ENCODE measurements at regions not wholly inside any gene's neighbourhood (a gene's known extent, or its start where the extent isn't known, plus 50 kb on each side); places are given as distances from the start of the nearest gene placed in this dataset.

DNA sequence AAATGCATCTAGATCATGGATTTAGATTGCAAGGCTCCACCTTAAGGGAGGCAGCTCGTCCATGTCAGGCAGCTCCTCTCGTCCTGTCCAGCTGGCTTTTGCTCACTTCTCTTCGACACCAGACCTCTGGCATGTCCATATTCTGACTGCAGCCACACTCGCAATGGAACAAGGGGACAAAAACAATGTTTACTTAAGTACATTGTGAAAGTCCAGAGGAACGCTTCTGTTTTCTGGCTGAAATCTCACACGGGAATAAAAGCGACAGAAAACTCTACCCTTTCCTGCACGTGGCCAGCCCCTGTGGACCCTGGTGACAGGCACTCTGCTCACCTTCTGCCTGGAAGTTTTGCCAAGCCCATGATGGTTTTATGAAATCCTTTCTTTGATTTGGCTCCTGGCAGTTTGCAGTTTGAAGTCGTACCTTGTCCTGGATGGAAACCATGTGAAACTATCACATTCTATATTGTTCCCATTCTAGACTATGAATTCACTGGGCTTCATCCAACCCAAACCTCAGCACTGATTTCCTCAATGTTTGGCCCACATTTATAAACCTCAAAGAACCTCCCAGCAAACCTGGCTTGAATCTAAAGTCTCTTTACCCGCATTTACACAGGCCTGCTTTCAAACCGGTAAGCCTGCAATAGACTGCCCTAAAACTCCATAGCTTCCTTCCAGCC lies 134.3 kb upstream of the PIEZO2 start:
- Histone ChIP-seq H3K4me1 (no peaks in the 10 kb centered on the region), H3K4me3 (no peak overlapping the region), H3K27ac (no peak overlapping the region), H3K9me3 (no peaks in the 10 kb centered on the region), H3K36me3 (no peaks in the 10 kb centered on the region), H3K27me3 (no peaks in the 10 kb centered on the region)
- no peak for TF ChIP-seq POLR2A (IDR thresholded peaks at IDR 0.05)
- no peak for DNase-seq

DNA sequence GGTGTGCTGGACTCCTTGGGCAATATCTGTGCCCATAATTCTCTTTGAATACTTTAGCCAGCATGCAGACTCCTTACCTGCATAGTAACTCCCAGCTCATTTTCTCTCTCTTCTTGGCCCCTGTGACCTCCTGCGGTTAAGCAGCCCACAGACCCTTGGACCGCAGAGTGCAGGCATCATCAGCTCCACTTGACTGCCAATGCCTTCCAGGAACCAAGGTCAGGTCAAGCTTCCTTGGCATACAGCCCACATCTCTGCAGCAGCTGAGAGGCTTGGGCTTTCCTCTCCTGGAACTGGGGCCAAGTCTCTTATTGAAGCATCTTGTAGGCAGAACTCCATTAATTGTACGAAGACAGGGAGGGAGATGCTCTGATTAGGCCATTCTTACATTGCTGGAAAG lies 130.1 kb upstream of the PIEZO2 start:
- no peaks in the 10 kb centered on the region for H3K27me3 ChIP-seq
- TF ChIP-seq, protein P1, sequence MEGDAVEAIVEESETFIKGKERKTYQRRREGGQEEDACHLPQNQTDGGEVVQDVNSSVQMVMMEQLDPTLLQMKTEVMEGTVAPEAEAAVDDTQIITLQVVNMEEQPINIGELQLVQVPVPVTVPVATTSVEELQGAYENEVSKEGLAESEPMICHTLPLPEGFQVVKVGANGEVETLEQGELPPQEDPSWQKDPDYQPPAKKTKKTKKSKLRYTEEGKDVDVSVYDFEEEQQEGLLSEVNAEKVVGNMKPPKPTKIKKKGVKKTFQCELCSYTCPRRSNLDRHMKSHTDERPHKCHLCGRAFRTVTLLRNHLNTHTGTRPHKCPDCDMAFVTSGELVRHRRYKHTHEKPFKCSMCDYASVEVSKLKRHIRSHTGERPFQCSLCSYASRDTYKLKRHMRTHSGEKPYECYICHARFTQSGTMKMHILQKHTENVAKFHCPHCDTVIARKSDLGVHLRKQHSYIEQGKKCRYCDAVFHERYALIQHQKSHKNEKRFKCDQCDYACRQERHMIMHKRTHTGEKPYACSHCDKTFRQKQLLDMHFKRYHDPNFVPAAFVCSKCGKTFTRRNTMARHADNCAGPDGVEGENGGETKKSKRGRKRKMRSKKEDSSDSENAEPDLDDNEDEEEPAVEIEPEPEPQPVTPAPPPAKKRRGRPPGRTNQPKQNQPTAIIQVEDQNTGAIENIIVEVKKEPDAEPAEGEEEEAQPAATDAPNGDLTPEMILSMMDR (IDR thresholded peaks at IDR 0.05), result no peak
- DNase-seq, result no peak

DNA sequence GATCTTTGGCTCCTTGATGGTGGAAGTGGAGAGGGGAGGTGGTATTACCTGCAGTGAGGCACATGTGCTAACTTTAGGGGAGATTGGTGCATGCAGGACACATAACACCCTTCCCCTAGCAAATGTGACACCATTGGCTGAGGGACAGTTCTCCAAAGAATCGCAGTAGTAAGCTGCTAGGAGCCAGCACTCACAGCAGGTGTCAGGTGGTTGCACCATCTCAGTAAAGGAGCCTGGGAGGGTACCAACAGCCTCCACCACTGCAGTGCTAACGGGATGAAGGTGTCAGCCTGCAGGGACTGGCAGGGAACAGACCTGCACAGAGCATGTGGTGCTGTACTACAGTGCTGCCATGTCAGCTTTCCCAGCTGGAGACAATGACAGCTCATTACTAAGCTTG lies 127.3 kb upstream of the PIEZO2 start:
- no peak for TF ChIP-seq POLR2A (IDR thresholded peaks at IDR 0.05)
- TF ChIP-seq, protein P1 (IDR thresholded peaks at IDR 0.05), result no peak
- Histone ChIP-seq H3K36me3 (no peaks in the 10 kb centered on the region), H3K4me1 (no peaks in the 10 kb centered on the region), H3K27ac (no peak overlapping the region), H3K4me3 (no peak overlapping the region), H3K9me3 (no peaks in the 10 kb centered on the region), H3K27me3 (no peaks in the 10 kb centered on the region)
- DNase-seq, result no peak

More for the DNA sequence above, 130.1 kb upstream of the PIEZO2 start:
- no peaks in the 10 kb centered on the region for H3K36me3 ChIP-seq
- H3K27ac ChIP-seq, result no peak overlapping the region
- no peaks in the 10 kb centered on the region for H3K9me3 ChIP-seq
- no peaks in the 10 kb centered on the region for H3K4me1 ChIP-seq
- no peak overlapping the region for H3K4me3 ChIP-seq

DNA sequence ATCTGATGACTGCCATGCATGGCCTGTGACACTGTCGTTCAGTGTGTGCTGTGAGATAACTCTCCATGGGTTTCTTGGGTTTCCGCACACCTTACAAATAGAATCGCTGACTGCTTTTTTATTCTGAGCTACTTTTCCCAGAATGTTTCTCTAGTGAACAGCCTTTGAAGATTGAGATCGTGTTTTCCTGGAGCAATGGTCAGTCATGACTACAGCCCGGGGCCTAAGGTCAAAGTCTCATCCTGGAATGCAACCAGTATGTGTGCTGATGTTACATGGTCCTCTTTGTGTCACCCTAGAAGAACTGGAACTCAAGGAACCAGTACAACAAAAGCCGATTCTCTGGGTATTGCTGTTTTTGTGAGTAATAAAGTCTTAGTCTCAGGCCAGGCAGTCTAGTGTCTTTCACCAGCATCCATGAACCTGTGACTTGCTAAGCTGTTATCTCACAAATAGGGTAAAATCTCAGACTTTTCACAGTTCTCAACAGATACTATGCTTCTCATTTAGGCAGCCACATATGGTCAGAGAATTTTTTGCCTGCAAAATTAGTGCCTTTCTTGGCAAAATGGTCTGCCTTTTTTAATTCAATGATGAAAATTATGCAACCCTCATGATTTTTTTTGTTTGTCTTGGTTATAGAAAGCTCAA lies 124.9 kb upstream of the PIEZO2 start:
- no peak for DNase-seq
- TF ChIP-seq, protein P1 (IDR thresholded peaks at IDR 0.05), result no peak
- TF ChIP-seq POLR2A (IDR thresholded peaks at IDR 0.05), result no peak
- no peak overlapping the region for H3K4me3 ChIP-seq
- no peaks in the 10 kb centered on the region for H3K4me1 ChIP-seq
- H3K36me3 ChIP-seq, result no peaks in the 10 kb centered on the region
- no peaks in the 10 kb centered on the region for H3K9me3 ChIP-seq
- no peak overlapping the region for H3K27ac ChIP-seq
- H3K27me3 ChIP-seq, result no peaks in the 10 kb centered on the region

DNA sequence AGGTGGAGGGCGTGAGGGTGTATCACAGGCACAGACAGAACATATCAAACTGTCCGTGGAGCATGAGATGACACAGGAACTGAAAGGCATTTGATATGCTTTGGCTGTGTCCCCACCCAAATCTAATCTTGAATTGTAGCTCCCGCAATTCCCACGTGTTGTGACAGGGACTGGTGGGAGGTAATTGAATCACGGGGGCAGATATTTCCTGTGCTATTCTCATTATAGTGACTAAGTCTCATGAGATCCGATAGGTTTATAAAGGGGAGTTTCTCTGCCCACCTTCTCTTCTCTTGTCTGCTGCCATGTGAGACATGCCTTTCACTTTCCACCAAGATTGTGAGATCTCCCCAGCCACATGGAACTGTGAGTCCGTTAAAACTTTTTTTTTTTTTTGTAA lies 123.1 kb upstream of the PIEZO2 start:
- Histone ChIP-seq H3K27ac (no peak overlapping the region), H3K27me3 (no peaks in the 10 kb centered on the region), H3K4me3 (no peak overlapping the region), H3K4me1 (no peaks in the 10 kb centered on the region), H3K9me3 (no peaks in the 10 kb centered on the region), H3K36me3 (no peaks in the 10 kb centered on the region)
- no peak for DNase-seq
- TF ChIP-seq, protein P1 (IDR thresholded peaks at IDR 0.05), result no peak
- no peak for TF ChIP-seq POLR2A (IDR thresholded peaks at IDR 0.05)

DNA sequence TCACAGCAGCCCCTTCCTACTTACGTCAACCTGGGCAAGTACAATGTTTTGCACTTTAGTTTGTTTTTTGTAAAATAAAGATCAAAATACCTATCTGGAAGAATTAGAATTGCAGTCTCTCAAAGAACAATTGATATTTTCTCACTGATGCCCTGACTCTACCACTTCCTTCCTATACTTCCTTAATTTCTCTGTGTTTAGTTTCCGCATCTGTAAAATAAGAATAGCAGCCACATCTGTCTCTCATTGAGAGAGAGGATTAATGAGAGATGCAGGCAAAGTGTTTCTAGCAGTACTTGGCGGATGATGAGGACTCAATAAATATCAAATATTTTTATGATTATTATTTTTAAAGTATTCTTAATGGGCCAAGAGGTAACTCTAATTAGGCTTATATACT lies 122.6 kb upstream of the PIEZO2 start:
- H3K27me3 ChIP-seq, result no peaks in the 10 kb centered on the region
- no peak for DNase-seq
- no peak overlapping the region for H3K27ac ChIP-seq
- no peak for TF ChIP-seq POLR2A (IDR thresholded peaks at IDR 0.05)
- TF ChIP-seq, protein P1 (IDR thresholded peaks at IDR 0.05), result no peak
- H3K9me3 ChIP-seq, result no peaks in the 10 kb centered on the region
- H3K4me3 ChIP-seq, result no peak overlapping the region
- no peaks in the 10 kb centered on the region for H3K4me1 ChIP-seq
- H3K36me3 ChIP-seq, result no peaks in the 10 kb centered on the region

Data from Peyer's patch (tissue), 4 donors.